PC-9 (cell line): ENCODE measurements at regions not wholly inside any gene's neighbourhood (a gene's known extent, or its start where the extent isn't known, plus 50 kb on each side); places are given as distances from the start of the nearest gene placed in this dataset.

ENCODE experiments used
- BruUV-seq: library from RNA; stranded (reverse); fragments of 400-500 nt; replicated peaks from 2 replicates; lab custom pipeline; 2021; lab: Mats Ljungman, UMichigan
- CTCF ChIA-PET: fragments of 300-600 bp; sonication (Branson Sonifier 250); formaldehyde crosslinking; loops from one replicate; lab custom pipeline; 2022; ENCODE audit warnings: antibody characterized with exemption; lab: Charles Lee
- POLR2A ChIA-PET: fragments of 300-600 bp; sonication (Branson Sonifier 250); formaldehyde crosslinking; loops from one replicate; lab custom pipeline; 2022; ENCODE audit warnings: antibody characterized with exemption; ENCODE audit not compliant: unreplicated experiment; lab: Charles Lee
- DNase-seq, 2 experiments: peaks; one replicate each; pipeline versions ENCODE4 v3.0.0 to v3.0.0-alpha.2; 2015 to 2022; ENCODE audit warnings: mixed read lengths in 1 of 2
- H2AFZ ChIP-seq: fragments of 200-600 bp; sonication (generic); 2 replicates; pipeline ENCODE4 v1.8.1; 2017; ENCODE audit warnings: antibody characterized with exemption
- H3F3A ChIP-seq: fragments of 200-600 bp; sonication (generic); 2 replicates; pipeline ENCODE4 v1.8.1; 2017; ENCODE audit warnings: antibody characterized with exemption, mild to moderate bottlenecking, low read depth; ENCODE audit not compliant: insufficient read depth
- H3K27ac ChIP-seq: fragments of 200-600 bp; sonication (generic); 2 replicates; pipeline ENCODE4 v1.6.1; 2016; ENCODE audit warnings: mixed run types
- H3K27me3 ChIP-seq: fragments of 200-600 bp; sonication (generic); 2 replicates; pipeline ENCODE4 v1.6.1; 2016; ENCODE audit warnings: low read depth, mixed run types; ENCODE audit not compliant: insufficient read depth
- H3K36me3 ChIP-seq: fragments of 200-600 bp; sonication (generic); 2 replicates; pipeline ENCODE4 v1.6.1; 2016; ENCODE audit warnings: low read depth, mixed run types
- H3K4me1 ChIP-seq: fragments of 200-600 bp; sonication (generic); replicated peaks from 2 replicates; pipeline ENCODE4 v1.6.1; 2016; ENCODE audit warnings: mixed run types; ENCODE audit not compliant: insufficient read depth
- H3K4me2 ChIP-seq: fragments of 200-600 bp; sonication (generic); 2 replicates; pipeline ENCODE4 v1.6.1; 2017; ENCODE audit warnings: mixed run types
- H3K4me3 ChIP-seq: fragments of 200-600 bp; sonication (generic); 2 replicates; pipeline ENCODE4 v1.6.1; 2016; ENCODE audit warnings: mixed run types
- H3K79me2 ChIP-seq: fragments of 200-600 bp; sonication (generic); 2 replicates; pipeline ENCODE4 v1.6.1; 2017; ENCODE audit warnings: low read depth, mixed run types
- H3K9me2 ChIP-seq: fragments of 200-600 bp; sonication (generic); 2 replicates; pipeline ENCODE4 v1.8.1; 2017; ENCODE audit warnings: mild to moderate bottlenecking; ENCODE audit not compliant: insufficient read depth
- H3K9me3 ChIP-seq: fragments of 200-600 bp; sonication (generic); 2 replicates; pipeline ENCODE4 v1.8.1; 2016; ENCODE audit warnings: low read depth; ENCODE audit not compliant: insufficient read depth
- H4K20me1 ChIP-seq: fragments of 200-600 bp; sonication (generic); 2 replicates; pipeline ENCODE4 v1.8.1; 2017; ENCODE audit not compliant: insufficient read depth
- EZH2 ChIP-seq: fragments of 200-600 bp; sonication (generic); IDR thresholded peaks from 2 replicates; pipeline ENCODE4 v1.8.0; 2017; ENCODE audit warnings: antibody characterized with exemption, low read depth
- intact Hi-C: fragments of 100-400 bp; cut with micrococcal nuclease; formaldehyde crosslinking; loops from one replicate; pipeline ENCODE4 v1.10.0; 2022; ENCODE audit not compliant: unreplicated experiment
- TF ChIP-seq, protein P1 (sequence below): fragments of 200-600 bp; sonication (generic); conservative IDR thresholded peaks from 2 replicates; pipeline ENCODE4 v1.6.1; 2017; ENCODE audit warnings: mixed run types, antibody characterized with exemption, mild to moderate bottlenecking, moderate library complexity

DNA sequence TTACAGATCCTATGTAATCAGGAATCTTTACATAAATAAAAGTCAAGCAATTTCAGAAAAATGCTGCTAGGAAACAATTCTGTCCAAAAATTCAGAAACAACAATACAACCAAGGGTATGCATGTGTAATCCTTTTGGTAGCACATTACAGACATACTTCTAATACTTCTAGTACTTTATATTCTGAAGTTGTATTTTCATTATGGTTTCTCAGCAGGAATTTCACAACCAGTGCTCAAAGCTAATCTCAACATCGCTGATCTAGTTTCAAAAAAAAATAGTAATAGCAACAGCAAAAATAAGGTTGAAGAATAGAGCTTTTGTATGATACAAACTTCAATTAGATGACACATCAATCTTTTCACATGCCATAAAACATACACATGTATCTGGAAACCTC, 545.2 kb downstream of the LTN1 start:
- intact Hi-C loops, result no loop called here
- H3F3A ChIP-seq, result no peaks in the 10 kb centered on the region
- H3K27ac ChIP-seq, result no peak overlapping the region
- no peak for TF ChIP-seq EZH2
- TF ChIP-seq, protein P1, sequence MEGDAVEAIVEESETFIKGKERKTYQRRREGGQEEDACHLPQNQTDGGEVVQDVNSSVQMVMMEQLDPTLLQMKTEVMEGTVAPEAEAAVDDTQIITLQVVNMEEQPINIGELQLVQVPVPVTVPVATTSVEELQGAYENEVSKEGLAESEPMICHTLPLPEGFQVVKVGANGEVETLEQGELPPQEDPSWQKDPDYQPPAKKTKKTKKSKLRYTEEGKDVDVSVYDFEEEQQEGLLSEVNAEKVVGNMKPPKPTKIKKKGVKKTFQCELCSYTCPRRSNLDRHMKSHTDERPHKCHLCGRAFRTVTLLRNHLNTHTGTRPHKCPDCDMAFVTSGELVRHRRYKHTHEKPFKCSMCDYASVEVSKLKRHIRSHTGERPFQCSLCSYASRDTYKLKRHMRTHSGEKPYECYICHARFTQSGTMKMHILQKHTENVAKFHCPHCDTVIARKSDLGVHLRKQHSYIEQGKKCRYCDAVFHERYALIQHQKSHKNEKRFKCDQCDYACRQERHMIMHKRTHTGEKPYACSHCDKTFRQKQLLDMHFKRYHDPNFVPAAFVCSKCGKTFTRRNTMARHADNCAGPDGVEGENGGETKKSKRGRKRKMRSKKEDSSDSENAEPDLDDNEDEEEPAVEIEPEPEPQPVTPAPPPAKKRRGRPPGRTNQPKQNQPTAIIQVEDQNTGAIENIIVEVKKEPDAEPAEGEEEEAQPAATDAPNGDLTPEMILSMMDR, result no peak
- H3K79me2 ChIP-seq, result no peaks in the 10 kb centered on the region
- no peaks in the 10 kb centered on the region for H4K20me1 ChIP-seq
- H3K4me3 ChIP-seq, result no peak overlapping the region
- ChIA-PET POLR2A (interaction anchor here (0.6 kb wide), 1 partner anchor 186 kb away, joined by 8 read pairs; no protein-coding TSS in a partner anchor), CTCF (no interaction called here)
- no peaks in the 10 kb centered on the region for H3K36me3 ChIP-seq
- no peak overlapping the region for H3K4me2 ChIP-seq
- BruUV-seq, result no TSS peak
- no peaks in the 10 kb centered on the region for H3K9me2 ChIP-seq
- no peaks in the 10 kb centered on the region for H3K4me1 ChIP-seq
- no peaks in the 10 kb centered on the region for H3K9me3 ChIP-seq
- no peak for DNase-seq
- H2AFZ ChIP-seq, result no peak overlapping the region
- no peaks in the 10 kb centered on the region for H3K27me3 ChIP-seq

DNA sequence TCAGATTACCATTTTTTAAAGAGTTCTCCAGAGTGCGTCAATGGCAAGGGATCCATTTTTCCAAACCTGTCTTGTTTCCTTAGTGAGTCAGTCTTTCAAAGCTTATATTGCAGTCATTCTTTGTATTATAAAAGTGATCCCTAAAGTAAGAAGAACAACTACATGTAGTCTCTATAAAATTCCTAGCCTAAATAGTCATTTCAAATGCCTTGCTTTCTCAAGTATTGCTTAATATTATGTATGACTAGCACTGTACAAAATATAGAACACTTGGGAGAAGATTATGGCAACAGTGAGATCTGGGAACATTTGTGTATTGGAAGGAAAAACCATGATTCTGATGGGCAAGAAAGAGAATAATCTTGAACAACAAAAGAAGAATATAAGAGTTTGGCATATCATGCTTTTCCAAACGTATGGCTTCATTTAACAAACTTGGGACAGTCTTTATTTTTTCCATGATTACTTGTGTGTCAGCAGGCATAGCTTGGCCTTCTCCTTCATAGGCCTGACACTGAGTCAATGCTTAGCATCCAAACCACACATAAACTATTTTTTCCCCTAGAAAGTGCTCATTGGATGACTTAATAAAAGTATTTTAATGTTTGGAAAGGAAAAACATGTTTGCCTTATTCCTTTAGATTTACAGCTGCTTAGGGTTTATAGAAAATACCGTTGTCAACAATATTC, 547.4 kb downstream of the LTN1 start:
- TF ChIP-seq, protein P1, result no peak
- TF ChIP-seq EZH2, result no peak
- Histone ChIP-seq H3K9me3 (no peaks in the 10 kb centered on the region), H3K79me2 (no peaks in the 10 kb centered on the region), H3K27me3 (no peaks in the 10 kb centered on the region), H3K27ac (no peak overlapping the region), H3K9me2 (no peaks in the 10 kb centered on the region), H3K36me3 (no peaks in the 10 kb centered on the region), H3K4me1 (no peaks in the 10 kb centered on the region), H3F3A (no peaks in the 10 kb centered on the region), H3K4me3 (no peak overlapping the region), H4K20me1 (no peaks in the 10 kb centered on the region), H3K4me2 (no peak overlapping the region), H2AFZ (no peak overlapping the region)
- no peak for DNase-seq
- intact Hi-C loops, result no loop called here
- ChIA-PET CTCF (no interaction called here), POLR2A (no interaction called here)
- BruUV-seq, result no TSS peak

DNA sequence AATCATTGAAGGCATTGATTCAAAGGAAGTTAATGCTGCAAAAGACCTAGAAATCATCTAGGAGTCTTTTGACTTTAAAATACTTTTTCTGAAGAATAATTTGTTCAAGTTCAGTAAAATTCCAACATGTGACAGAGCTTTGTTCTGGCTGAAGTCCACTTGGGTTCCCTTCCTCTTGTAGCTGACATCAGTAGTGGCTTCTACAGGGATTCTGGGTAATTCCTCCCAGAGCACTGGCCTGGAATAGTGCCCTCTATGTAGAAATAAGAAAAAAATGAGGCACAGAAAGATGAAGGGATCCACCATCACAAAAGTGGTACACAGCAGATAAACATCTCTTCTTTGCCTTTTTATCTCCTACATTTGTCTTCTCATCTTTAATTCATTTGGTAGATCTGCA, 548.1 kb downstream of the LTN1 start:
- no peaks in the 10 kb centered on the region for H3K9me3 ChIP-seq
- no peak overlapping the region for H3K4me3 ChIP-seq
- H3K27me3 ChIP-seq, result no peaks in the 10 kb centered on the region
- H4K20me1 ChIP-seq, result no peaks in the 10 kb centered on the region
- H3K27ac ChIP-seq, result no peak overlapping the region
- H3K4me2 ChIP-seq, result no peak overlapping the region
- no peak for DNase-seq
- no peaks in the 10 kb centered on the region for H3K79me2 ChIP-seq
- H3F3A ChIP-seq, result no peaks in the 10 kb centered on the region
- no peak overlapping the region for H2AFZ ChIP-seq
- no peaks in the 10 kb centered on the region for H3K36me3 ChIP-seq
- intact Hi-C loops, result no loop called here
- TF ChIP-seq, protein P1, result no peak
- no peak for TF ChIP-seq EZH2
- H3K4me1 ChIP-seq, result no peaks in the 10 kb centered on the region
- H3K9me2 ChIP-seq, result no peaks in the 10 kb centered on the region
- POLR2A ChIA-PET, result no interaction called here
- CTCF ChIA-PET, result no interaction called here
- no TSS peak for BruUV-seq
